H1 (cell line): ENCODE measurements at regions not wholly inside any gene's neighbourhood (a gene's known extent, or its start where the extent isn't known, plus 50 kb on each side); places are given as distances from the start of the nearest gene placed in this dataset.
A peak's percentile ranks its signal among the peaks of the same experiment; 100 is the strongest.

Experiments
- CTCF ChIA-PET: fragments of 300-600 bp; sonication (Branson Sonifier 250); formaldehyde crosslinking; loops from one replicate; lab custom pipeline; 2021; ENCODE audit not compliant: partially characterized antibody; lab: Charles Lee
- POLR2A ChIA-PET: fragments of 300-600 bp; sonication (Branson Sonifier 250); formaldehyde crosslinking; loops from one replicate; lab custom pipeline; 2021; ENCODE audit warnings: inconsistent platforms; ENCODE audit not compliant: partially characterized antibody; lab: Charles Lee
- DNase-seq, 2 experiments: peaks; one replicate each; pipeline versions ENCODE4 v3.0.0 to v3.0.0-alpha.2; 2010 to 2022; ENCODE audit warnings: low spot score in 2 of 2, low read depth in 1 of 2, mixed read lengths in 1 of 2
- FAIRE-seq: peaks from 2 replicates; lab custom pipeline; 2011; peaks lifted over from hg19 to GRCh38; lab: Jason Lieb, UNC
- H2AFZ ChIP-seq: 2 replicates; pipeline ENCODE4 v1.8.1; 2012; ENCODE audit warnings: low read length, inconsistent platforms
- H2AK5ac ChIP-seq: 2 replicates; pipeline ENCODE4 v1.6.1; 2013; ENCODE audit warnings: low read depth, low read length
- H2BK120ac ChIP-seq: replicated peaks from 2 replicates; pipeline ENCODE3; 2013; ENCODE audit warnings: low read depth, low read length, inconsistent platforms
- H2BK12ac ChIP-seq: 2 replicates; pipeline ENCODE4 v1.6.1; 2013; ENCODE audit warnings: low read depth, low read length
- H2BK15ac ChIP-seq: 2 replicates; pipeline ENCODE4 v1.6.1; 2013; ENCODE audit warnings: low read length
- H2BK20ac ChIP-seq: 2 replicates; pipeline ENCODE4 v1.6.1; 2013; ENCODE audit warnings: low read length
- H2BK5ac ChIP-seq: 2 replicates; pipeline ENCODE4 v1.6.1; 2013; ENCODE audit warnings: low read depth, low read length
- H3K14ac ChIP-seq: 2 replicates; pipeline ENCODE4 v1.6.1; 2013; ENCODE audit warnings: inconsistent platforms; ENCODE audit not compliant: insufficient read length
- H3K18ac ChIP-seq: 2 replicates; pipeline ENCODE4 v1.6.1; 2013; ENCODE audit warnings: low read length; ENCODE audit errors: extremely low read depth
- H3K23ac ChIP-seq: 2 replicates; pipeline ENCODE4 v1.6.1; 2013; ENCODE audit warnings: inconsistent platforms; ENCODE audit not compliant: insufficient read length
- H3K23me2 ChIP-seq: 2 replicates; pipeline ENCODE4 v1.6.1; 2013; ENCODE audit warnings: low read depth, low read length
- H3K27ac ChIP-seq: 2 replicates; pipeline ENCODE4 v1.6.1; 2011; ENCODE audit warnings: low read depth, low read length, inconsistent platforms
- H3K27me3 ChIP-seq, 4 experiments: replicated peaks in 1 of 4; 1 replicate in 1 of 4; 2 replicates in 3 of 4; pipeline versions ENCODE4 v1.6.1 to v1.8.1; 2011 to 2013; ENCODE audit warnings: low read length in 3 of 4, mild to moderate bottlenecking in 3 of 4, inconsistent platforms in 2 of 4, mixed read lengths in 2 of 4, moderate library complexity in 1 of 4; ENCODE audit not compliant: control insufficient read depth in 3 of 4, insufficient read depth in 3 of 4; ENCODE audit errors: extremely low read depth in 1 of 4
- H3K36me3 ChIP-seq, 4 experiments: 2 replicates each; pipeline versions ENCODE4 v1.6.1 to v1.8.1; 2011 to 2013; ENCODE audit warnings: mild to moderate bottlenecking in 4 of 4, low read length in 3 of 4, moderate library complexity in 2 of 4, control low read depth in 1 of 4, inconsistent platforms in 1 of 4; ENCODE audit not compliant: insufficient read depth in 4 of 4, control insufficient read depth in 2 of 4
- H3K4ac ChIP-seq: replicated peaks from 2 replicates; pipeline ENCODE3; 2013; ENCODE audit warnings: low read length, low read depth, mixed read lengths, inconsistent platforms; ENCODE audit not compliant: insufficient read length
- H3K4me1 ChIP-seq, 4 experiments: replicated peaks in 1 of 4; 1 replicate in 1 of 4; 2 replicates in 3 of 4; pipeline versions ENCODE4 v1.6.1 to v1.8.1; 2011 to 2013; ENCODE audit warnings: low read length in 3 of 4, inconsistent platforms in 2 of 4, mixed read lengths in 1 of 4; ENCODE audit not compliant: insufficient read depth in 4 of 4, control insufficient read depth in 3 of 4
- H3K4me2 ChIP-seq, 2 experiments: 2 replicates each; pipeline versions ENCODE4 v1.6.1 to v1.8.1; 2011 to 2013; ENCODE audit warnings: low read depth in 2 of 2, low read length in 2 of 2, control low read depth in 1 of 2, inconsistent platforms in 1 of 2, mild to moderate bottlenecking in 1 of 2; ENCODE audit not compliant: insufficient read depth in 1 of 2
- H3K4me3 ChIP-seq, 4 experiments: fragments of 200-600, 300-600 bp in 1 of 4; sonication (generic), shearing (Covaris generic), sonication (Bioruptor Twin) in 1 of 4; 2 replicates each; pipeline versions ENCODE4 v1.5.1 to v1.8.1; 2011 to 2016; ENCODE audit warnings: low read length in 4 of 4, low read depth in 3 of 4, control low read depth in 2 of 4, inconsistent platforms in 2 of 4, mild to moderate bottlenecking in 2 of 4, mixed read lengths in 1 of 4, moderate library complexity in 1 of 4; ENCODE audit not compliant: insufficient read depth in 2 of 4; ENCODE audit errors: extremely low read depth in 1 of 4
- H3K56ac ChIP-seq: replicated peaks from 2 replicates; pipeline ENCODE3; 2013; ENCODE audit warnings: low read depth, mild to moderate bottlenecking, mixed read lengths, low read length, inconsistent platforms; ENCODE audit not compliant: insufficient read length
- H3K79me1 ChIP-seq: 2 replicates; pipeline ENCODE4 v1.6.1; 2013; ENCODE audit warnings: low read depth, low read length, control low read depth
- H3K79me2 ChIP-seq, 2 experiments: 2 replicates each; pipeline versions ENCODE4 v1.6.1 to v1.8.1; 2012 to 2013; ENCODE audit warnings: low read length in 2 of 2, mild to moderate bottlenecking in 2 of 2, inconsistent platforms in 1 of 2; ENCODE audit not compliant: insufficient read depth in 2 of 2, control insufficient read depth in 1 of 2
- H3K9ac ChIP-seq, 4 experiments: replicated peaks in 1 of 4; 1 replicate in 1 of 4; 2 replicates in 3 of 4; pipeline versions ENCODE4 v1.6.1 to v1.8.1; 2011 to 2013; ENCODE audit warnings: low read depth in 3 of 4, low read length in 3 of 4, control low read depth in 2 of 4, mild to moderate bottlenecking in 2 of 4, moderate library complexity in 2 of 4, inconsistent platforms in 1 of 4; ENCODE audit errors: extremely low read depth in 1 of 4
- H3K9me3 ChIP-seq, 2 experiments: 2 replicates each; pipeline versions ENCODE4 v1.6.1 to v1.8.1; 2012 to 2013; ENCODE audit warnings: mild to moderate bottlenecking in 2 of 2, moderate library complexity in 2 of 2, control low read depth in 1 of 2, inconsistent platforms in 1 of 2, low read depth in 1 of 2, low read length in 1 of 2, mixed read lengths in 1 of 2; ENCODE audit not compliant: insufficient read depth in 2 of 2
- H4K20me1 ChIP-seq, 2 experiments: replicated peaks in 1 of 2; 2 replicates each; pipeline versions ENCODE3 to v1.8.1; 2011 to 2013; ENCODE audit warnings: inconsistent platforms in 2 of 2, low read length in 2 of 2, mild to moderate bottlenecking in 1 of 2; ENCODE audit not compliant: insufficient read depth in 2 of 2, control insufficient read depth in 1 of 2
- H4K5ac ChIP-seq: 2 replicates; pipeline ENCODE4 v1.6.1; 2013; ENCODE audit warnings: low read length, low read depth, mixed read lengths, inconsistent platforms; ENCODE audit not compliant: insufficient read length
- H4K8ac ChIP-seq: 2 replicates; pipeline ENCODE4 v1.8.0; 2013; ENCODE audit warnings: mild to moderate bottlenecking, moderate library complexity, low read length, inconsistent platforms; ENCODE audit not compliant: insufficient read depth; ENCODE audit errors: extremely low read depth
- H4K91ac ChIP-seq: replicated peaks from 2 replicates; pipeline ENCODE3; 2013; ENCODE audit warnings: low read length, mixed read lengths, inconsistent platforms; ENCODE audit not compliant: insufficient read length
- POU5F1 ChIP-seq: IDR thresholded peaks from 2 replicates; pipeline ENCODE4 v1.6.1; 2011; ENCODE audit warnings: low read depth, mild to moderate bottlenecking, low read length, moderate library complexity
- RAD21 ChIP-seq, 2 experiments: IDR thresholded peaks in 1 of 2; conservative IDR thresholded peaks in 1 of 2; 2 replicates each; pipeline ENCODE4 v1.6.1; 2011; ENCODE audit warnings: low read depth in 2 of 2, low read length in 2 of 2, improper control_type of control experiment in 1 of 2, inconsistent platforms in 1 of 2, mild to moderate bottlenecking in 1 of 2, moderate library complexity in 1 of 2
- WGBS, 2 experiments: shearing (Covaris generic) in 1 of 2; methylation state at CpG; one replicate each; pipeline versions ENCODE4 v1.1.6 to v1.1.7; 2013 to 2015; ENCODE audit warnings: low lambda C conversion rate in 2 of 2, mixed read lengths in 2 of 2, inconsistent platforms in 1 of 2, low coverage in 1 of 2, missing lambda C conversion rate in 1 of 2; ENCODE audit not compliant: insufficient replicate concordance in 2 of 2, insufficient coverage in 1 of 2, insufficient read length in 1 of 2; ENCODE audit errors: extremely low coverage in 1 of 2, missing lambda C conversion rate in 1 of 2; 5-methylcytosine and 5-hydroxymethylcytosine counted together

GRCh38 chr13:34357435-34358232 is 539.7 kb downstream of the RFC3 start:
- no peaks in the 10 kb centered on the region for H3K9me3 ChIP-seq
- DNase-seq (no peak), FAIRE-seq (no peak)
- H3K4me2 ChIP-seq: no peak overlapping the region
- H3K18ac ChIP-seq: no peak overlapping the region
- no peak overlapping the region for H4K5ac ChIP-seq
- ChIA-PET CTCF (interaction anchor here (1.2 to 1.6 kb wide), 2 partner anchors 9 to 806 kb away, joined by 4 to 6 read pairs; no protein-coding TSS in a partner anchor), POLR2A (no interaction called here)
- no peaks in the 10 kb centered on the region for H4K20me1 ChIP-seq
- H3K23ac ChIP-seq: no peak overlapping the region
- H3K79me1 ChIP-seq: no peaks in the 10 kb centered on the region
- H3K9ac ChIP-seq: no peak overlapping the region
- H4K91ac ChIP-seq: peak overlapping the region; percentile 25
- H3K4me3 ChIP-seq: no peak overlapping the region
- no peak overlapping the region for H2BK120ac ChIP-seq
- no peaks in the 10 kb centered on the region; the same call in 1 of the 2 replicates for H3K23me2 ChIP-seq
- H3K27ac ChIP-seq: no peak overlapping the region
- no peaks in the 10 kb centered on the region for H3K36me3 ChIP-seq
- no peak overlapping the region for H3K4ac ChIP-seq
- 84% methylated on average over 10 of the region's 10 CpGs; no CpG with 5 or more reads in 1 of the 2 experiments for WGBS, 2 experiments
- H3K27me3 ChIP-seq: no peaks in the 10 kb centered on the region
- H2AK5ac ChIP-seq: no peak overlapping the region
- H2BK5ac ChIP-seq: no peak overlapping the region
- TF ChIP-seq RAD21 (IDR thresholded peaks at IDR 0.05 in 1 of 2, conservative IDR thresholded peaks at IDR 0.05 in 1 of 2; ENCODE audit: low read depth in 2 of 2, low read length in 2 of 2): 0 out of 4 replicates have a peak, but pooled peaks have one; percentile 11 to 19
- no peak for TF ChIP-seq POU5F1
- TF ChIP-seq, all 59 proteins: peak for 1
- Histone ChIP-seq H3K79me2 (no peaks in the 10 kb centered on the region), H2AFZ (peak overlapping the region; percentile 66; the same call in 1 of the 2 replicates), H2BK20ac (no peak overlapping the region), H3K14ac (no peak overlapping the region), H3K4me1 (peaks cover 0 to 5% (median 2%) of the 10 kb centered on the region in 4 experiments; a peak in 2 of 7 replicates), H3K56ac (no peak overlapping the region), H2BK12ac (no peak overlapping the region; the same call in 1 of the 2 replicates), H4K8ac (no peak overlapping the region), H2BK15ac (no peak overlapping the region)
